Glomerular visceral epithelial cell (primary cell): ENCODE measurements at regions not wholly inside any gene's neighbourhood (a gene's known extent, or its start where the extent isn't known, plus 50 kb on each side); places are given as distances from the start of the nearest gene placed in this dataset.

Source experiments
- DNase-seq: peaks from one replicate; pipeline ENCODE4 v3.0.0-alpha.2; 2016; ENCODE audit errors: extremely low spot score

DNA sequence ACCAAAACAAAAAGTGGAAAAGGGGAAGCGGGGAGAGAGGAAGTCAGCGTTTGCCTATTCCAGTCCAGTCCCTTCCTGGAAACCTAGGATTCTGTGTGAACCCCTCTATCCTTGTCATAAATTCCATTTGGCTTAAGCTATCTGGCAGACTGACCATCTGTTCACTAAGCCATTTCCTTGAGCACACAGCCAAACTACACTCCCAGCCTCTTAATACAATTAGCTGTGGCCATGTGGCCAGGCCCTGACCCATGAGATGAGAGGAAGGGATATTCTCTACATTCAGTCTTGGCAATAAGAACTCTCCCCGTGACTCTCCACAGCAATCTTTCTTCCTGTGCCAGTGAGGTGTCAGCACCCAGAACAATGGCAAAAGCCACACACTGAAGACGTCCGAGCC lies 424.8 kb downstream of the TLE1 start:
- no peak for DNase-seq

DNA sequence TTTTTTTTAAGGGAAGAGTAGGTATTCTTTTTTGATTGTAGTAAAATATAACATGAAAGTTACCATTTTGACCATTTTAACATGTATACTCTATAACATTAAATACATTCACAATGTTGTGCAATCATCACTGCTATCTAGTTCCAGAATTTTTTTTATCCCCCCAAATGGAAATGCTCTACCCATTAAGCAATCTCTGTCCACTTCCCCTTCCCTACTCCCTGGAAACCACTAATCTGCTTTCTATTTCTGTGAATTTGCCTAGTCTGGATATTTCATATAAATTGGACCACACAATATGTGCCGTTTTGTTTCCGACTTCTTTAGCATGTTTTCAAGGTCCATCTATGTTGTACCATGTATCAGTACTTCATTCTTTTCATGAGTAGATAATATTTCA lies 429.5 kb downstream of the TLE1 start:
- no peak for DNase-seq

DNA sequence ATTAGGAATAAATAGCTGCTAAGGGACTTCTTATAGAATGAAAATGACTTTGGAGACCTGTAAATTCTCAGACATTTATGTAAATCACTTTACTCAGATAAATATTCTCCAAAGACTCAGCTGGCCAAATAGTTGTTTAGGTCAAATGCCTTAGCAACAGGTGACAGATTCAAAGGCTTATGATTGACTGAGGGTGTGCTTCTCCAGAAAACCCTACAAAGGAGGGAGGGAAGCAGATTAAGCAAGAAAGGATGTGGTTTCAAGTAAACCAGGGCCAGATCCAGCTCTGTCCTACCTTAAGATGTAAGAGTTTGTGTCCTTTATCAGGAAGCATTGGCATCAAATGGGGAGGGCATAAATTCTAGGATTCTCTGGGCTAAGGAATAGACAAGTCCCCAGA lies 433.0 kb downstream of the TLE1 start:
- DNase-seq, result no peak

DNA sequence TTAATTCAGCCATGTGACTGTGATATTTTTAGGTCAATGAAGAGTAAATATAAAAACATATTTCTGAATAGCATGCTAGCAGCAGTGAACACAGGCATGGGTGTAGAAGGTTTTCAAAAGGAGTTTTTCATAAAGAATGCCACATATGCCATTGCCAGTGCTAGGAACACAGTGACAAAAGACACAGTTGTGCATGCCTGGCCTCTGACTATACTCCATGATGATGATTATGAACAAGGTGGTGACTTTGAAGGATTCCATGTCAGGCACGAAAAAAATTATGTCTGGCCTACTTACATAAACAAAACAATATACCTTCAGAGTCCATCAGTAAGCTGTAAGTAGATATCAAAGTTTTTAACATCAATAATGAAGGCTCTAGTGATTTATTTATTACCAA lies 438.7 kb downstream of the TLE1 start:
- no peak for DNase-seq

GRCh38 chr9:81250041-81250440 lies 439.3 kb downstream of the TLE1 start:
- DNase-seq, result no peak

GRCh38 chr9:81245254-81245956 lies 443.9 kb downstream of the TLE1 start:
- DNase-seq, result no peak

GRCh38 chr9:81244631-81245030 lies 444.7 kb downstream of the TLE1 start:
- DNase-seq, result no peak

DNA sequence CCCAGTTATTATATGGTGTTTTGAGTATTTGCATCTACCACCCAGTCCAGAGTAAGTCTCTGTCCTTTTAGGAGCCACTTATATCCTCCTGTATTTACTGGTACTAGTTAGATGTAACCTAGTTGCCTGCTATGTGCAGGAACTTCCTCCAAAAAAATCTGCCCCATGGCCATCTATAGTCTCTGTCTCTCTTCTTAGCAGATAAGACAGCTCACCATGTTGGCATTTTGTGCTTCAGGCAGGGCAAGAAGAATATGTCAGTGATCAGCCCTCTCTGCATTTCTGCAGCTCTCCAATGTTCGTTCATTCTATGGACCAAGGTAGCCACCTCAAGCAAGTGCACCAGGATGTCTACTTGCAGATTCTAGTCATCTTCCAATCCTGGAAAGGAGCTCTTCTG lies 446.5 kb downstream of the TLE1 start:
- no peak for DNase-seq

DNA sequence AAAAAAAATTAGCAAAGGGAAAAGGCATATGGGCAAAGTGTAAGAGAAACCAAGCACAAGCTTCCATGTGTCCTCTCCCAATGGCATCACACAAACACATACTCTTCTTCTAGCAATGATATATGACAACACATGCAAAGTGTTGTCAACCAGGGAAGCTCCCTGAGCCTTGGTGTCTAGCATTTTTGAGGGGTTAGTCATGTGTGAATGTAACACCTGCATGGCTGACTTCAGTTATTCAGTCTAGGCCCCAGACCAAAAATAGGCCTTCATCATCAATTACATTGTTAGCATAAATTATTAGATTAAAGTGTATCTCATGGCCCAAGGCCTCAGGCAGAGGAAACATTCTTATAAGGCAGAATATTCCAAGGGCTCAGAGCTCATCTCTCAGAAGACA lies 450.0 kb downstream of the TLE1 start:
- peak; percentile 16 for DNase-seq

DNA sequence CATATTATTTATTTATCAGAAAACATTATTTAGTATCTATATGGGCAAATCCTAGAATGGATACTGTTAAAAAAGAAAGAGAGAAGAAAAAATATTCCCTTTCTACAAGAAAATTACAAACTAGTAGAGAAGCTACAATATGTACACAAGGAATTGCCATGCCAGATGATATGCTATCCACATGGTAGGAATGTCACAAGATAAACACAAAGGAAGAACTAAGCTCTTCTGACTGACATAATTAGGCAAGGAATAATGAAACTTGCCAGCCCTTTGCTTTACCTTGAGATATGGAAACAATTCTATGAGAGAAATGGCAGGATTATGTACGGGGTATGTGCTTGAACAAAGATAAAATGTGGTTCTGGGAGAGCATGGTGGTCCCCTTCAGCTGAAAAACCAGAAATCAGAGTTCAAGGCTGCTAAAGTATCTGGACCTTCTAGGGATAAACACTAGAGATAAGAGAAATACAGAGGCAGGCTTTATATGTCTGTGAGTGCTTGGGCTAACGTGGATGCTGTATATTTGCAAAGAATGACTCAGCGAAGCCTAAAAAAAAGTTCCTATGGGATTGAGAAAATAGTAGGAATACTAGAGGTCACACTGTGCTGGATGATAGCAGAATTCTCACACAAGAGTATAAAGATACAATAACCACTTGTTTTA lies 451.6 kb downstream of the TLE1 start:
- DNase-seq, result no peak

- no peak for DNase-seq
Observed at GRCh38 chr9:81234924-81235610, 454.3 kb downstream of the TLE1 start.

GRCh38 chr9:81231011-81231410 lies 458.3 kb downstream of the TLE1 start:
- no peak for DNase-seq

- DNase-seq, result no peak
Observed at GRCh38 chr9:81227507-81228245, 461.7 kb downstream of the TLE1 start.

- no peak for DNase-seq
Observed at GRCh38 chr9:81225596-81225995, 463.8 kb downstream of the TLE1 start.

DNA sequence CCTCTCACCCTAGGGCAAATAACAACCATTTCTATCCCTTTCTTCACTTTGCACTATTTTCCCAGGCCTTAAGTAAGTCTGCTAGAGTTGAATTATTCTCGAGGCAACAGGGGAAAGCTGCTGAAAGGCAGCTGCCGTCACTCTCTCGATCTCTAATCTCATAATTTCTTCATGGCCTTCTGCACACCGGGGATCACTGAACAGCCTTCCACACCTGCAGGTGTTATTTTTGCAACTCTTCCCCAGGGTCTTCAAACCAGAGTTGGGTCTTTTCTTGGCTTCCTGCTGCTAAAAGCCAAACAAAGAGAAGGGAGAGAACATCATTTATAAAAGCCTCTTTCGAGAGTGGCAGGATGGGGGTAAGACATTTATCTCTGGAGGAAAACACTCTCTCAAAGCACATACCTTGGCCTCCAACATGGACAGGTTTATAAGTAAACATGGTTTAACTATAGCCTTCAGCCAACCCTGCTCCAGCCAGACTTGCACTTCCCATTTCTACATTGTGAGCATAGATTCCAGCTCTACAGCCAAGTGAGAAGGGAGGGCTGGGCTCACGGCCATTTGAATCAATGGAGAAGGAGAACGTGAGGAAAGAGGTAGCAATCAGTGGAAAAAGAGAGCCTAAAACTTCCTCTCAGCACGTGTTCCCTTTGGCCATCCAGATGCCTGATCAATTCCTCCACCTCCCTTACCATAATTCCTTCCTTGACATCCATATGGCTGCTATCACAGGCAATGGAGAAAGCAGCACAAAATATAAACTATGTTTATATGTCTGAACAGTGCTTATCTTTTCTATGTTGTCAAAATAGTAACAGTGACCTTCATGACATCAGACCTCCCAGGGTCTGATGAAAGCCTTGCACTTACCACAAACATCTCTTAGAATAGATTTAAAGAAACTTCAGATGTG lies 464.9 kb downstream of the TLE1 start:
- no peak for DNase-seq

GRCh38 chr9:81214975-81215374 lies 474.4 kb downstream of the TLE1 start:
- no peak for DNase-seq

- no peak for DNase-seq
Observed at GRCh38 chr9:81213456-81213855, 475.9 kb downstream of the TLE1 start.

DNA sequence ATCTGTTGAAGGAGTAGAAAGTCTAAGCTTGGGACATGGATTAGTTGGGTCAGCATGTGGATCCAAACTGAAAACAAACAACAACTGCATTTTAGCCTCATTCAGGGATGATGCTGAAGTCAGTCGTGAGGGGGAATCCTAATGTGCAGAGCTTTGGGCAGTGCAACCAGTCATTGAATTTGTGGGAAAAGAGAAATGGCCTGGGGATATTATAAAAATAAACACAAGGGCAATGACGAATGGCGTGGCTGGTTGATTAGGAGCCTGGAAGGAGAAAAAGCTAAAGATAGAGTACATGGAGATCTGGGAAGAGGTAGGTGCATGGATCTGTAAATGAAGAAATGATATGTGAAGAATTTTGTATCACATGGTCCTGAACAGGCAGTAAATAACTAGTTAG lies 477.6 kb downstream of the TLE1 start:
- DNase-seq, result no peak

DNA sequence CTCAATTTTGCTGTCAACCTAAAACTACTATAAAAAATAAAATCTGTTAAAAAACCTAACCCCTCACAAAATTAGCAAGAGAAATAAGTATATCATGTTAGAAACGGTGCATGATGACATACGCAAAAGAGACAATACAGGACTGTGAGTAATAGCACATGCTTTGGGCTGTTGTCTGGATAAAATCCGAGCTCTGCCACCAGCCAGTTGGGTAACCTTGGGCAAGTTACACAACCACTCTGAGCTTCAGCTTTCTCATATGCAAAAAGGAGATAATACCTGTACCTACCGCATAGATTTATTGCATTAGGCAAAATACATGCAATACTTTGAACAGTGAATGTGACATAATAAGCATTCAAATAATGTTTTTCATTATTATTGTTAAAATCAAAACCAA lies 481.7 kb downstream of the TLE1 start:
- no peak for DNase-seq

- no peak for DNase-seq
Observed at GRCh38 chr9:81202292-81202691, 487.1 kb downstream of the TLE1 start.

DNA sequence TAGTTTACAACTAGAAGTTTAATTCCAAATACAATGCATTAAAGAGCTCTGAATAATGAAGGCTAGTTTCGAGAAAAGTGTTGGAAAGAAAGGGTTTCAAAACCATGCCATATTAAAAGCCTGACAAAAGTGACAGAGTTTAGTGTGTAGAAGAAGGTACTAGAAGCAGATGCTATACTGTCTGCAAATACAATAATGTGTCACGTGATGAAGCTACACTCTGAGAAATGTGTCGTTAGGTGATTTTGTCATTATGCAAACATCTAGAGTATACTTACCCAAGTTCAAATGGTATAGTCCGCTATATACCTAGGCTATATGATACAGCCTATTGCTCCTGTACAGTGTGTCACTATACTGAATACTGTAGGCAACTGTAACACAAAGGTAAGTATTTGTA lies 494.1 kb downstream of the TLE1 start:
- DNase-seq, result no peak
